ENCODE measurements at regions not wholly inside any gene's neighbourhood (a gene's known extent, or its start where the extent isn't known, plus 50 kb on each side); places are given as distances from the start of the nearest gene placed in this dataset.

GRCh38 chr21:15135867-15136629, 71.2 kb upstream of the NRIP1 start:
- TF ChIP-seq CTCF (IDR thresholded peaks at IDR 0.05) (no peak), POLR2AphosphoS5 (IDR thresholded peaks at IDR 0.05; ENCODE audit: low read depth, low read length) (no peak), SIN3A (IDR thresholded peaks at IDR 0.05; ENCODE audit: borderline replicate concordance, insufficient read depth, low read depth, low read length) (no peak)

All from Panc1 (cell line).